ENCODE measurements at regions not wholly inside any gene's neighbourhood (a gene's known extent, or its start where the extent isn't known, plus 50 kb on each side); places are given as distances from the start of the nearest gene placed in this dataset.
"Not testable (repeated sequence)": the region's sequence is repeated elsewhere in the genome, so short reads cannot be mapped to it uniquely, and the experiment has no call there.

DNA sequence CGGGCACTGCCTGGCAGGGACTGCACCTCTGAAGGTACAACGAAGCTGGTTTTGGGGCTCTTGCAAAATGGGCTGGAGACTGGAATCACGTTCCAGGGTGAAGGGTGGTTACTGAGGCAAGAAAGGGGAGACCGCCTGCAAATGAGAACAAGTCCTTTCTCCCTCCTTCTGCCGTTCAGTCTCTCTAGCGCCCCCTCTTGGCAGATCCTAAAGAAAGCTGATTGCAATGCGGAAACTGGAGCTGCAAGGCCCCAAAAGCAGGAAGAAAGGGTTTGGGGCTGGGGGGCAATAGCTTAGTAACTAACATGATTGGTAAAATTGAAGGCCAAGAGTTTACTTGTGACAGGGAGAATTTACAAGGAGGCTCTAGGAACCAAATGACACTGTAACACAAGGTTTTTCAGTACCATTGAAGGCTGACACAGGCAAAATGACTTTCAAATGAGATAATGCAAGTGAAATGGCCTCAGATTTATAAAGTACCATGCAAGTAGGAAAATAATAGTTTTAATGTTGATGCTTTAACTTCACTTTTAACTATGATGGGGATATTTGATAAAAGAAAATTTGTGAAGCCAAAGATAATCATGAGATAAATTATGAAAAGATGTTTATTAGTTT is 222.7 kb upstream of the HAND2 start:
- DNase-seq, result peak; percentile 0

DNA sequence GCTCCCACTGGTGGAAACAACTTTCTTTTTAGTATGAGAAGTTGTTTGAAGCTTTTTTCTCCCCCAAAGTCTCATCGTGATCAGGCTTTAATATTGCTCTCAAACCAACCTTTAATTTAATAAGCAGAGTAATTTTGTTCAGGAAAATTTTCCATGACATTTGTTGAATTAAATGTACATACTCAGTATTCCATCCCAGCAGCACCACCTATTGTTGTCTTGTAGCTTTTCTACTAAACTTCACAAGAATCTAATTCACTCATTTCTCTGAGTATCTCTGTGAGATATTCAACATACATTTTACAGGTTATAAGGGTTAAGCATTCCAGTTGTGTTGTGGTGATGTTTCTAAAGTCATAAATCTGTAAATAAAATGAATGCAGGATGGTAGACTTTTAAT is 218.3 kb upstream of the HAND2 start:
- no peak for DNase-seq

DNA sequence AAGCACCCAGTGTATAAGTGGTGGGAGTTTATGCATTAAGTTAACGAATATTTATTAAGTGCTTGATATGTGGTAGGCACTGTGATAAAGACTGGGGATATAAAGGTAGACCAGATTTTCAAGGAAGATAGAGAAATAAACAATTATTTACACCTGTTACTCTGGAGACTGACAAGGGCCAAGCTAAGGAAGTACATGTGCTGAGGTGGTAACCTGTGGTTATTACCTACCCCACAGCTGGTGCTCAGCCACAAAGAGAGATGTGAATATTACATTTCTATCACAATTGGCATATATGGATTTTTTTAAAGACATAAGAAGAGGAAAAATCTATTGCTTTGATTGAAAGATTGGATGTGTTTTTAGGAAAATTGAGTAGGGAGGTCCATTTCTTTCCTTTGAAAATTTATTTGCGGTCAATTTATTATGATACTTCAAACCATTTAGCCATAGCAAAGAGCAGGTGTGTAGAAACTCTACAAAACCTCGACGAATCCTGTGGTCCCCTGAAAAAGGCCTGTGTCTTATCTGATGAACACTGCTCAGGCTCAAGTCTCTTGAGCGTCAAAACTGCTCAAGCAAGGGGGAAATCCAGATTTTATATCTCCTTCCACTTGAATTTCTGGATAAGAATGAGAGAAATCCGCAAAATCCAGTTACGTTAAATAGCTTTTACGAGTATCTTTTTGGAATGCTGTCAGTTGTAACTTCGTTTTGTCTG is 217.7 kb upstream of the HAND2 start:
- DNase-seq, result no peak

DNA sequence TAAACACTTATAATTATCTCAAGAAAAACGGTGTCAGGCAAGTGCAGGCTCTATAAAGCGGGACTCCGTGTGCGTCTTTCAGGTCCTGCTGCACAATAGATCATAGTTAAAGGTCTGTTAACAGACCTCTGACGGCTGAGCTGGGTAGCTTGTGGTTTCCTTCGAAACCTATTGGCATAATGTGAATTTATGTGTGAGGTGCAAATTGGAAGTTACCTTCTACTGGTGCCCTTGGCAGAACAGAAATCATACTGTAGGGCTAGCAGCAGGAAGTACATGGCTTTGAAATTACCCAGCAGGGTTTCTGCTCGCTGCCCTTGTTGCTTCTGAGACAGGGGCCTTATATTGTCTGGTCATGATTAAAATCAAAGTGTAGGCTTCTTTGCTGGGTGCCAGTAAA is 216.4 kb upstream of the HAND2 start:
- DNase-seq, result no peak

DNA sequence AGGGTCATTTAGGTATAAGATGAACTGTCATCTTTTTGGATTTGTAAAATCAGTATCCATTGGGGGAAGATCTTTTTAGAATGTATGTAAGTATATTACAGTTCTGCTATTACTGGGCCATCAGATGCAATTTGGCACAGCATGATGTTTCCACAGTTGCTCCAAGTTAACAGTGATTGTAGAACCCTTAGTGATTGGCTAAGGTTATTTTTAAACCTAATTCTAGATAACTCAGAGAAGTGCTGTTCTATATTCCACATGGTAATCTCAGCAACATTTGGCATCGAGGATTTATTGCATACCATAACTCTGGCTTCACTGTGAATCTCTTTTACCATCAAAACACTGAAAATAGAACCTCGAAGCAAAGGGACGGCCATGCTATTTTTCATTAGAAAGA is 215.7 kb upstream of the HAND2 start:
- no peak for DNase-seq

DNA sequence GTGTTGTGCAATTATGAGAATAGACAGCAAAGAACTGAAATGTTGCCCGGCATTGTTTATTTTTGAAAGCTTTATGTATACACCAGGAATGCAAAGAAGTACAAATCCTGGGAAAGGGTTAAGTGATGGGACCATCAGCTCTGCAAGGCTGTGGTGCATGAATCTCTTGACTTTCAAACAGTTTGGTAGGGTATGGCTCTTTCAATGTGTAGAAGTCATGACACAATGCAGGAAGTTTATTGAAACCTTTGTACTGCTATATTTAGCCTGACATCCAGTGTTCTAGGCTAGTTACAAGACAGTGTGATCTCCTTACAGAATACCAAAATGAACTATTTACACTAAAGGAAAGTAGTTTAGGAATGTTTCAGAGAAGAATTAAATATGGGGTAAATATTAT is 206.8 kb upstream of the HAND2 start:
- DNase-seq, result no peak

DNA sequence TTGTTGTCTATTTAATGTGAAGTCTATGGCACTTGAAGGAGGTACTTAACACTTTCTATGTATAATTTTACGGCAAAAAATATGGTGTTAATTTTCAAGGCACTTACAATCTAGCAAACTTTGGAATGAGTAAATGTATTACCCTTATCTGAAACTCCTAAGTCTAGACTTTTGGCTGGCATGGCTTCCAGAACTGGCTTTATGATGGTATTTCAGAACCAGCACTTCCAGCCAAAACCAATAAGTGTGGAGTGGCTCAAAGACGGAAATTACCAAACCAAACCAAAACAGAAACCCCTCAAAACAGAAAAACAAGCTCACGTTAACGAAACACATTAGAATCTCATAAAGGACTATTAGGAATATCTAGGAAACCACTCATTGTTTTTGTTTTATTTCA is 205.6 kb upstream of the HAND2 start:
- DNase-seq, result no peak

DNA sequence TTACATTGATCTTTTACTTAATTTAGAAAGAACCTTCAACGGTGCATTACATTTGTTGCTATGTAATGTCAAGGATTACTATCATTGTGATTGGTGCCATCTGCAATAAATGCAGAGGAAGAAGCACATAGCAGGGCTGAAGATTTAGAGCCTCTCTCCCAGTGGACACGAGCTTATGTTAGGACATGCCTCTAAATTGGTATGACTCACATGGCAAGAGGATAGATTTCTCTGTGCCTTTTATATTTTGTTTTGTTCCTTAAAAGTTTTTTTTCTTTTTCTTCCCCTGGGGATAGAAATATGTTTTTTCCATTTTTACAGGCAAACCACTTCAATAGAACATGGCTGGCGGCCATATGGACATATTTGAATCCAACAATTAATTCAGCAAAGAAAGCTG is 205.0 kb upstream of the HAND2 start:
- DNase-seq, result no peak

DNA sequence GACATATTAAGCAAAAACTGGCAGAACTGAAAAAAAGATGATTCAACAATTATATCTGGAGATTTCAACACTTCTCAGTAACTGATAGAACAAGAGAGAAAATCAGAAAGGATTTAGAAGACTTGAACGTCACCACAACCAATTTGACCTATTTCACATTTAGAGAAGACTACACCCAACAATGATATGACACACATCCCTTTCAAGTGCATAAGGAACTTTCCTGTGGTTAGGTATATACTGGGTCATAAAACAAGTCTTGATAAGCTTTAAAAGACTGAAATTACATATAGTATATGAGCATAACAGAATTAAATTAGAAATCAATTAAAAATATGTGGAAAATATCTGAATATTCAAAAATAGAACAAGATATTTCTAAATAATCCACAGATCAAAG is 201.2 kb upstream of the HAND2 start:
- DNase-seq, result no peak

DNA sequence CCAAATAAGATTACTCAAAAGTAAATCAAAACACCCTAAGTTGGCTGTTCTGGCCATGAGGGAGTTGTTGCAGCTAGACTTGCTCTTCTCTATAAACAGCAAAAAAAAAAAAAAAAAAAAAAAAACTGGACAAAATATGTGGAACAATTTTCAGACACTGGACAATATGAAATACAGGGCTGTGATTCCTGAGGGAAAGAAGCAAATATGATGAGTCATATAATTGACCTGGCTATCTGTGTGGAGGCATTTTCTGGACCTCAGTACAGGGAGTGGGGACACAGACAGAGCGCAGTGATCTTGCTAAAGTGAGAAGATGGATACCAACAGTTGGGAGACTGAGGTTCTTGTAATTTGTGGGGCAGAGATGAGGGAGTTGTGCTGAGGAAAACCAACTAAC is 192.0 kb upstream of the HAND2 start:
- no peak for DNase-seq

DNA sequence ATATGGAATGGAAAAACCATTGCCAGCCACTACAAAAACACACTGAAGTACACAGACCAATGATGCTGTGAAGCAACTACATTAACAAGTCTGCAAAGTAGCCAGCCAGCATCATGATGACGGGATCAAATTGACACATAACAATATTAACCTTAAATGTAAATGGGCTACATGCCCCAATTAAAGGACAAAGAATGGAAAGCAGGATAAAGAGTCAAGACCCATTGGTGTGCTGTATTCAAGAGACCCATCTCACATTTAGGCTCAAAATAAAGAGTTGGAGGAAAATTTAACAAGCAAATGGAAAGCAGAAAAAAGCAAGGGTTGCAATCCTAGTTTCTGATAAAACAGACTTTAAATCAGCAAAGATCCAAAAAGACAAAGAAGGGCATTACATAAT is 188.5 kb upstream of the HAND2 start:
- DNase-seq, result not testable (repeated sequence)

DNA sequence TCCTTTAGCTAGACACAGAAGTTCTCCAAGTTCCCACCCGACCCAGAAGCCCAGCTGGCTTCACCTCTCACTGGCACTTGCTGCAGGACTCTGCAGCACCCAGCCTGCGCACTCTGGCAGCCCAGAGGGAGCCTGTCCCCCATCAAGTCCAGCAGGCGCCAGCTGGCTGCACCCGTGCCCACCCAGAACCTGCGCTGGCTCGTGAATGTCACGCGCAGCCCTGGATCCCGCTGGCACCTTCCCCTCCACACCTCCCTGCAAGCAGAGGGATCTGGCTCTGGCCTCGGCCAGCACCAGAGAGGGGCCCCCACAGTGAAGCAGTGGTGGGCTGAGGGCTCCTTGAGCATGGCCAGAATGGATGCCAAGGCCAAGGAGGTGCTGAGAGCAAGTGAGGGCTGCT is 187.6 kb upstream of the HAND2 start:
- DNase-seq, result no peak

DNA sequence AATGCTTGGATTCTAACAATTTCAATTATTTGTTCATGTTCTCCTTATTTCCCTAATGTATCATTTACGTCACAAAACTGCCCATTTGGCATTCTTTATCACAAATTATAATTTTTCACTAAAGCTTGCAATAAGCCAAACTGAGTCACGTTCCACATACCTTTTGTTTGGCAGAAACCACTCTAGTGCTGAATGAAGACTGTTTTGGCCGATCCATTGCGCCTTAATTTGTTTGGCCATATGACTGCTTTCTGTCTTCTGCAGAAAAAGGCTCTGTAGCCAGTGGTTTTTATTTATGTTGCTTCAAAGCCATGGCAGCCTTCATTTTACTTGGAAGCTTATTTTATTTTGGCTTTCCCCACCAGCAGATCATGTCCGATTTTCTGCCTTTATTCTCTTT is 184.4 kb upstream of the HAND2 start:
- no peak for DNase-seq

DNA sequence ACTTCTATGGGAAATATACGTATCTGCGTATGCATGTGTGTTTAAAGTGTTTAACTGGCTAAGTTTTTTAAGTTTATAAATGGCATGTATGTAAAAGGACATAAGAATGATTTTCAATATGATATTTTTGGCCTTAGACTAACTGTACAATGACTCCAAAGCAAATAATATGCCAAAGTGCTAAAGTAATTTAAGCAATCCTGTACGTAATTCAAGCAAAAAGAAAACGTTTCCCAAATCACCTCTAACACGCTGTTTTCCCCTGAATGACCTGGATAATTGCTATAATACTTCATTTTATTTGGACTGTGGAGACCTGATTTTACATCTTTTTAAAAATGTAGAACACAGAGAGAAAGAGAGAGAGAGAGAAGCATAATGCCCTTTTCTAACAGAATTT is 183.0 kb upstream of the HAND2 start:
- DNase-seq, result no peak

DNA sequence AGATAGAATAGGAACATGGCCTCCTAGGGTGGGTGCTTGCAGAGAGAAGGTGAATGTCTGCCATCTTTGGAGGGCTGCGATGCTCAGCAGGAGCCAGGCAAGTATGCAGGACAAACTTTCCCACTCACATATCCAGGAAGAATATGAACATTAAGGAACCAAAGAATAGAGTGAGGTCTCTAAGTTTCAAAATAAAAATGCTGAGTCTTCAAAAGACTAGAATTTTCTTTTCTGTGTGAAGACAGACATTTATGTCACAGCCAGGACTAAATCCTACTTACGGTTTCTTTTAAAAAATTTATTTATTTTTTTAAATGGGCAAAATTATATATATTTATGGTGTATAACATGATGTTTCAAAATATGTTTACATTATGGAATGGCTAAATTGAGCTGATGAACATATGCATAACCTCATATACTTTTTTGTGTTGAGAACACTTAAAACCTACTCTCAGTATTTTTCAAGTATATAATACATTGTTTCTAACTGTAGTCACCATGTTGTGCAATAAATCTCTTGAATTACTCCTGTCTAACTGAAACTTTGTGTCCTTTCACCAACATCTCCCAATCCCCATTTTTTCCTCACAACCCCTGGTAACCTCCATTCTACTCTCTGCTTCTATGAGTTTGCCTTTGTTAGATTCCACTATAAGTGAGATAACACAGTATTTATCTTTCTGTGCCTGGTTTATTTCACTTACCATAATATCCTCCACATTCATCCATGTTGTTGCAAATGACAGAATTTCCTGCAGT is 177.8 kb upstream of the HAND2 start:
- no peak for DNase-seq

DNA sequence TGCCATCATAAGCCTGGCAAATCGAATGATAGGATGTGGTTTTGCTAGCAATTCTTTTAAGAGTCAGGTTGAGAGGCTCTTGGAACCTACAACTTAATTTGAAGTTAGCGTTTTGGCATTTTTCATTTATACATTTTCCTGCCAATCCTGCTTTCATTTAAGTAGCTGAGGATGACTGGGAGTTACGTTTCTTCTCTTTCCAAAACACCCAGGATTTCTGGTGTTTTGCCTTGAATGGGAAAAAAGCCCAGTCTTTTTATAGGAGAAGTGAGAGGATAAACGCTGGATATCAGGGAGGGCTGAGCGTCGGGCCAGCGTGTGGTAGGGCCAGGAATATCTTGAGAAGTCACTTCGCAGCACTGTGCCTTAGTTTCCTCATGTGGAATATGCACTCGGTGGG is 174.2 kb upstream of the HAND2 start:
- no peak for DNase-seq

DNA sequence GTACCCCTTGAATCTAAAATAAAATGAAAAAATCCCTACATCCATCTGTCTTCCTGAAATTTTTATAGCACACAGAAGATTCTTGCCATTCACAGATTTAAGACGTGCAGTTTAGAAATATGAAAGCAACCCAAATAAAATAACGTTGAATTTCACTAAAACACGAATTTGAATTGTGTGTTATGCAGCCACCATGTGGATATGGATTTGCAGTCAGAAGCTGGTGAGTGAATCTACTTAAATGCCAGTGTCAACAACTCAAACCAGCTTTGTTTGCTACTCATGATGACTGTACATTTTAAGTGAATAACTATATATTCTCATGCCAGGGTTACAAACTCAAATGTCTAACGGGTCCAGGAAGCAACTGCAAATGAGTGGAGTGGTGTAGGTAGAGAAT is 173.0 kb upstream of the HAND2 start:
- DNase-seq, result no peak

DNA sequence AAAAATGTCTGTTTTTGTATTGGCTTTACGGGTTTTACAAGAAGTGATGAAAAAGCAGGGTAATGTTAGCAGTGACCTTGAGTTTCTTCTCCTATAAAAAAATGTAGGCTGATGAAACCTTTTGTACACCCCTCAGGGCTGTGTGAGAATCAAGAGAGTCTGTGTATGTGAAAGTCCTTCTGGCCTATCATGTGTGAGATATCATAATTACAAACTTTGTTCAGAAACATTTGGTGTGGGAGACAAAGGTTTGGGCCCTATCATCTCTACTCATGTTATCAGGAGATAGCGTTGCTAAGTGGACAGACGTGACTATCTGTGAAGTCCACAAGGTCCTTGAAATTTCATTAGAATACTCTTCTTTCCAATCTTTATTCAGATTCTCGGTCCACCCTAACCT is 170.6 kb upstream of the HAND2 start:
- no peak for DNase-seq

DNA sequence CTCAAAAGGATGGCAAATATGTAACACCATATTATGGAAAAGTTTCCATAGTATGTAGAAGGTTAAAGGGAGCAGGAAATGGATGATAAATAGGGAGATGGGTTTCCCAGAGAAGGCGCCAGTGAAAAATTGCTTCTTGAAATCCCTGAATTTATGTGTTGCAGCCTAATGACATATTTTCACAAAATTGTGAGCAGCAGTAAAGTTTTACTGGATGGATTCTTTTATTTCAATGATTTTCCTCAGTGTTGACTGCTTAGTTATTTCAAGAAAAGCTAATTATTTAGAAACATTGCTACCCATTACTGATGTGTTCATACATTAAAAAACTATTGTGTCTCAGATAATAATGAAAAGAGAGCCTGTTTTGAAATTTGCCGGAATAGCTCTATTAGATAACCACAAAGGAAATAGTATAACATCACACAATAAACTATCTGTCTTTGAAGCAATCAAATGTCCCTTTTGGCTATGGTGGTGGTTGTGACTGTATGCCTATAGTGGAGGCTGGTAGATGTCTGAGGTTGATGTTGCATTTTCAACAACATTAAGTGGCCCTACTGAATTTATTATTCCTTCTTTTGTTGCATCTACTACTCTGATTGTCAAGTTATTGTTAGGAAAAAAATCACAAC is 169.9 kb upstream of the HAND2 start:
- DNase-seq, result no peak

DNA sequence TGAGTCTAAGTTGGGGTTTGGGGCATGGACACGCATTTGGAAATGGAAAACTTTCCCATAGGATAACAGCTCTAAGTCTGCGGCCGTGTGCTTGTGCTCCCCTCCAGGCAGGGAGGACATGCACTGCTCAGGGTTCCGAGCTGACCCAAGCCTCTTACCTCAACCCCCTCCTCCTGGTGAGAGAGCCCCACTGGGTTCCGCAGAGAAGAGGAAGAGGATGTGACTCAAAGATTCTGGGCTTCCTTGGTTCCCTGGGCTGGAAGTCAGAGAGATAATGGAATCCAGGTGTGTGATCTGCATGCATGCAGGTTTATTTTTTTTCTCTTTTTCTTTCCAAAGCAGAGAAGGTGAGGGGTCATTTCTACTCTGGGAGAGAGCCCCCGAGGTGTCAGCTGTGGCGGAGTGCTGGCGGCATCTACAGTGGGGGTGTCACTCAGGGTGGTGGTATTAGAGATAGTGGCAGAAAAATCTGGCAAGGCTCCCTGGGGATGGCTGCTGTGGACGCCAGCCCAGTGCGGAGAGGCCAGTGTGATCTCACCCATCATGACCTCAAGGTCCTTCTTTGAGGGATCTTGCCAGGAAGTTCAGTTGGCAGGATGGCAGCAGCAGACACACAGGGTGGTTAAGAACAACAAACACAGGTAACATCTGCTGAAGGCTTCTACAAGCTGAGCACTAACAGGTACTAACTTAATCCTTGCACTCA is 168.7 kb upstream of the HAND2 start:
- DNase-seq, result no peak

DNA sequence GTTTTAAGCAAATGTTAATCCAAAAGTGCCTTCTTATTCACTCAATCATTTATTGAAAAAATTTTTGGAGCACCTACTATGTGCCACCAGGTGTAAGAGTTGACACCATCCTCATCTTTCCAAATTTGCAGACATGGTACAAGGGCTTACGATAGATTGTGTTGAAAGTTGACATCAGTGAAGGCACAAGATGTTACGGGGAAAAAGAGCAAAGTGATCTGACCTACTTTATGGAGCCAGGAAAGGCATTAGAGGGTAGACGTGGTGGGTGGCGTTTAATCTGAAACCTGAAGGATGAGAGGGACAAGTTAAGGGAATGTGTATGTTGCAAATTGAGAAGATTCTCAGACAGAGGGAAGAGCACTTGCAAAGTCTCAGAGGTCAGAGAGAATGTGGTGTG is 167.8 kb upstream of the HAND2 start:
- DNase-seq, result no peak

DNA sequence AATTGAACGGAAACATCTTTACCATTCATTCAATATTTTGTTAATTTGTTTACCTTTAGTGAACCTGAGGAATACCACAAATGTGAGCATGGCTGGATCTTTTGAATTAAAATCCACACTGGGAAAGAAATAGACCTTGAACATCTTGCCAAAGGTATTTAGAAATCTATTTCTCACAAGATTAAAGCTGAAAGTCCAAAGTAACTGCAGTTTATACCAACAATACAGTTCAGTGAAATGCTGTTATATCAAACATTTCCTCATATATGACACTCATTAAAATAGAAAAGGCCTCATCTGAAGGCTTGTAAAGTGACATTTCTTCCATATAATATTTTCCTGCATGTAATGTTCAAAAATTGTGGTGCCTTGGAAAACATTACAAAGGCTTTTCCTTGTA is 166.5 kb upstream of the HAND2 start:
- no peak for DNase-seq

DNA sequence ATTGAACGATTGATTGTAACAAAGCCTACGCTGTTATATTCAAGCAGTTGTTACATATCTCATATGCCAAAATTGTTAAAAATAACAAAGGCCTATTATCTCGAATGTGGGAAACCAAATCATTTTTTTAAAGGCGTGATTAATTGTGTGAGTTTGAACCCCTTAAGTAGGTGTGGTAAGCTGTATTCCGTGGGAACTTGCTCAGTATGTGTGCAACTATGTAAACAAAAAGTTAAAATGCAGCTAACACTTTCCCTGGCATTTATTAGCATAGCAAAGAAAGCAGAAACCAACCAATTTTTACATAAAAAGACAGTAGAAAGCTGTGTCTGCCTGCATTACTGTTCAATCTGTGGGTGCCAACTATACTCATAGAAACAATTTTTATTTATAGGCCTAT is 166.0 kb upstream of the HAND2 start:
- no peak for DNase-seq

Measured in activated CD4-positive, alpha-beta T cell treated with anti-CD3 and anti-CD28 coated beads, Interleukin-2, amount 50 U/mL, for 1 hour (primary cell).